ENCODE measurements at regions not wholly inside any gene's neighbourhood (a gene's known extent, or its start where the extent isn't known, plus 50 kb on each side); places are given as distances from the start of the nearest gene placed in this dataset.

DNA sequence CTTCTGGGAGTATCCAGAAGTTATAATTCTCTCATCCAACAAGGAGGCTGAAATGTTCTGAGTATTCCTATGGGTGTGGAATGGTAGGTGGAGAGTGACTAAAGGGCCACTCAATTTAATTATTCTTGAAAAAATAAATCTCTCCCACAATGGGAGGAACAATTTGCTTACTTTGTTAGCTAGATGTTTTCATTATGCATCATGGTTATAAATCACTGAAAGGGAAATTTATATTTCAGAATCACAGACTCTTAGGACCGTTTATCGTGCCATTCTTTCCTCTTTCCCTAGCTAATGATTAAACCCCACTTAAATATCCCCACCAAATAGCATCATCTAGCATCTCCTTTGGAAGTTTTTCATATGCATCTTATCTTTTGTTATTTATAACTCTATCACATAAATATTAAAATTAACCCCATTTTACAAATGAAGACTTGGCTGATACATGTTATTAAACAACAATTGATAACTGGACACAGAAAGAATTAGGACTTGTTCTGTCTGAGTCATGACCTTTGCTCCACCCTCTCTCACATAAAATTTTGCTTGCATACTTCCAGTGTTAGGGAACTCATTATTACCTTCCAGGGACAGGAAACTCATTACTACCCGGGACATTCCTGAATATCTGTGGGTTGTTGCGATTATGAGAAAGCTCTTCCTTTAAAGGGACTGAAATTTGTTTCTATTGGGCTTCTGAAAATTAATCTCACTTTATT, 94.9 kb upstream of the NMUR2 start:
- ChIA-PET POLR2A (no interaction called here), CTCF (interaction anchor here (2.0 kb wide), 1 partner anchor 675 kb away, joined by 6 read pairs; no protein-coding TSS in a partner anchor)
- DNase-seq (ENCODE audit: low read depth, low spot score) = no peak
- no peak overlapping the region for H3K4me3 ChIP-seq (ENCODE audit: low read depth, low read length)
- TF ChIP-seq, protein P1, sequence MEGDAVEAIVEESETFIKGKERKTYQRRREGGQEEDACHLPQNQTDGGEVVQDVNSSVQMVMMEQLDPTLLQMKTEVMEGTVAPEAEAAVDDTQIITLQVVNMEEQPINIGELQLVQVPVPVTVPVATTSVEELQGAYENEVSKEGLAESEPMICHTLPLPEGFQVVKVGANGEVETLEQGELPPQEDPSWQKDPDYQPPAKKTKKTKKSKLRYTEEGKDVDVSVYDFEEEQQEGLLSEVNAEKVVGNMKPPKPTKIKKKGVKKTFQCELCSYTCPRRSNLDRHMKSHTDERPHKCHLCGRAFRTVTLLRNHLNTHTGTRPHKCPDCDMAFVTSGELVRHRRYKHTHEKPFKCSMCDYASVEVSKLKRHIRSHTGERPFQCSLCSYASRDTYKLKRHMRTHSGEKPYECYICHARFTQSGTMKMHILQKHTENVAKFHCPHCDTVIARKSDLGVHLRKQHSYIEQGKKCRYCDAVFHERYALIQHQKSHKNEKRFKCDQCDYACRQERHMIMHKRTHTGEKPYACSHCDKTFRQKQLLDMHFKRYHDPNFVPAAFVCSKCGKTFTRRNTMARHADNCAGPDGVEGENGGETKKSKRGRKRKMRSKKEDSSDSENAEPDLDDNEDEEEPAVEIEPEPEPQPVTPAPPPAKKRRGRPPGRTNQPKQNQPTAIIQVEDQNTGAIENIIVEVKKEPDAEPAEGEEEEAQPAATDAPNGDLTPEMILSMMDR (IDR thresholded peaks at IDR 0.05; ENCODE audit: insufficient read depth, low read length, missing control alignments) = no peak

DNA sequence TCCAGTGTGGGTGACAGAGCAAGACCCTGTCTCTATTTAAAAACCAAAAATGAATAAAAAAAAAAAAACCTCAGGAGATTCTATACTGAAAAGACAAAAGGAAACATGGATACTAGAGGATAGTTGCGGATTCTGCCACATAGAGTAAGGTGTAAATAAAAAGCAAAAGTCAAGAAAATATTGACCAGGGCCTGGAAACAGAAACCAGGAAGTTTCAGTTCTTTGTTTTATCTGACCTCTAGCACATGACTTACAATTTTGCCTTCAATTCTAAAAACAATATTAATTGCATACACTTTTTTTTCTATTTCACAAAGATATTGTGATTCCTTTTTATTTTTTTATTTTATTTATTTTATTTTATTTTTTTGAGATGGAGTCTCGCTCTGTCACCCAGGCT, 96.2 kb upstream of the NMUR2 start:
- POLR2A ChIA-PET = no interaction called here
- CTCF ChIA-PET = interaction anchor here (1.6 to 2.0 kb wide), 2 partner anchors 12 to 676 kb away, joined by 4 to 6 read pairs; no protein-coding TSS in a partner anchor
- no peak for DNase-seq (ENCODE audit: low read depth, low spot score)
- H3K4me3 ChIP-seq (ENCODE audit: low read depth, low read length) = no peak overlapping the region
- TF ChIP-seq, protein P1 (IDR thresholded peaks at IDR 0.05; ENCODE audit: insufficient read depth, low read length, missing control alignments) = no peak

DNA sequence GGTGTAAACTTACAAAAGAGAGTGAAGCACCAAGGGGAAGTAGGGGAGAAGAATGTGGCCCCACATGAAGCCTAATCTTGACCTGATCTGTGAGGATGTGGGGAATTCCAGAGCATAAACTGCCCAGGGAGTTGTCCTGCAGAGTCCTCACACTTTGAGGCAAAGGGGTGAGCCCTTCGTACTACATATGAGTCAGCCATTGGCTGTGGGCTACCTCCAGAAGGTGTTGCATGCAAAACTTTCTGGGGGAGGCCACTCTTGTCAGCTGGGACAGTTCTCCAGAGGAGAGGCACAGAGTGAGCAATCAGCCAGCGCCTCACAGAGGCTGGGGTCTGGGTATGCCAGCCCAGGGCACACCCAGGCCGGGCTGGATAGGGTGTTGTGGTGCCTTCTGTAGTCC, 98.1 kb upstream of the NMUR2 start:
- ChIA-PET CTCF (interaction anchor here (2.5 kb wide), 1 partner anchor 678 kb away, joined by 22 read pairs; no protein-coding TSS in a partner anchor), POLR2A (no interaction called here)
- DNase-seq (ENCODE audit: low read depth, low spot score) = no peak
- TF ChIP-seq, protein P1 (IDR thresholded peaks at IDR 0.05; ENCODE audit: insufficient read depth, low read length, missing control alignments) = no peak
- no peak overlapping the region for H3K4me3 ChIP-seq (ENCODE audit: low read depth, low read length)

DNA sequence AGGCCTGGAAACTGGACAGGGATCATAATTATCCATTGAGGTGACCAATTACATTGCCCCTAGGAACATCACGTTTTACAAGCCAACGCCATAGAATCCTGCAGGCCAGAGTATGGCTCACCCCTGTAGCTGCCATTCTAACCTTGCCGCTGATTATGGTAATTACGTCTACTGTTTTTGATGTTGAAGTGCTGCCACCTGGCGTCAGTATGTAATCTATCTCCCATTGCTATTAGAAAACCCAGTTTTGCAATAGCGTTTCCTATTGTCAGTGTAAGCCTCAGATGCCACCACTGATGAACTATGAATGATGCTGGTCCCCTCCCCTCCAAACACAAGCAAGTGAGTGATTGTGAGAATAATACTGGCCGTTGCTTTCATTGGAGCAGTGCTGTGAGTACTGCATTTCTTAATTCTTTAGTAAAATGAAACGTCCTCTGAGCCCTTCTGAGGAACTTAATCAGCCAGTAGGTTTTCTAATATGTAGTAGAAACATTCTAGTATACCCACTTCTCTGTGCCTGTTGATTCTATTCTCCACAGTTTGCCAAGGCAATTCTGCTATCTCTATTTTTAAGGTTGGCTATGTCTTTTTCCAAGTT, 100.5 kb upstream of the NMUR2 start:
- no peak for DNase-seq (ENCODE audit: low read depth, low spot score)
- ChIA-PET CTCF (interaction anchor here (1.0 to 2.5 kb wide), 5 partner anchors 9 to 680 kb away, joined by 3 to 22 read pairs (median 5); no protein-coding TSS in a partner anchor), POLR2A (no interaction called here)
- TF ChIP-seq, protein P1 (IDR thresholded peaks at IDR 0.05; ENCODE audit: insufficient read depth, low read length, missing control alignments) = peak; percentile 46
- H3K4me3 ChIP-seq (ENCODE audit: low read depth, low read length) = no peak overlapping the region

DNA sequence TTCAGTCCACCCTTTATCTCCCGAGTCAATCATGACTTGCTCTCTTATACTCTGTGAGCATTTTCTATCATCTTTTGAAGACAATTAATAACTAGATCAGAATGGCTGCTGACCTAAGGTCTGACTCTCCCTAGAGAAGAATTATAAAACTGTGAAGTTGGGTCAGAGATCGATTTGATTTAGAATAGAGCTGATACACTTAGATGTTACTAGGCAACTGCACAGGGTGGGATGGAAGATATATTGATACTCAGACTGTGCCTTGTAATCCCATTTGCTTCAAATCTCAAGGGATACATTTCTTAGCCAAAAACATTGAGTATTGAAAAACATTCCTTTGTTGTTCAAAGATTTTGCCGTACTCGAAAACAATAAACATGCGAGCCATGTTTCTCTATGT, 106.0 kb upstream of the NMUR2 start:
- ChIA-PET POLR2A (no interaction called here), CTCF (no interaction called here)
- no peak for DNase-seq (ENCODE audit: low read depth, low spot score)
- H3K4me3 ChIP-seq (ENCODE audit: low read depth, low read length) = no peak overlapping the region
- TF ChIP-seq, protein P1 (IDR thresholded peaks at IDR 0.05; ENCODE audit: insufficient read depth, low read length, missing control alignments) = no peak

DNA sequence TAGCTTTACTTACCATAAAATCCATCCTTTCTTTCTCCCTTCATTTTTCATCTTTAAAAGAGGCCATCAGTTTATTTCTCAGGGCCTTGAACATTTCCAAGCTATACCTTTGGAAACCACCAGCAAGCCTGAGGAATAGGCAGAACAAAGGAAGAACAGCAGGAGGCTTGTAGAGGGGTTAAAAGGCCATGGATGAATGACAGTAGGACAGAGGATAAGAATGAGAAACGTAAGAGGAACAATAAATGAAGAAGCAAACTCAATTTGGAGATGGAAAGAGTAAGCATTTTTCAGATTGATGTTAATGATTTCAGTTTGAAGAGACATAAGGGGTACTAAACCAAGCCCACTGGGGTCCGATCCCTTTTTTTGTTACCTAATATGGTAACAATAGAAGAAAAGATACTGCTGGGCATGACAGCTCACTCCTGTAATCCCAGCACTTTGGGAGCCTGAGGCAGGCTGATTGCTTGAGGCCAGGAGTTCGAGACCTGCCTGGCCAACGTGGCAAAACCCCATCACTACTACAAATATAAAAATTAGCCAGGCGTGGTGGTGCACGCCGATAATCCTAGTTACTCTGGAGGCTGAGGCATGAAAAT, 106.6 kb upstream of the NMUR2 start:
- no peak overlapping the region for H3K4me3 ChIP-seq (ENCODE audit: low read depth, low read length)
- no peak for DNase-seq (ENCODE audit: low read depth, low spot score)
- TF ChIP-seq, protein P1 (IDR thresholded peaks at IDR 0.05; ENCODE audit: insufficient read depth, low read length, missing control alignments) = no peak
- CTCF ChIA-PET = no interaction called here
- POLR2A ChIA-PET = no interaction called here
